GM23248 (cell line): ENCODE measurements at regions not wholly inside any gene's neighbourhood (a gene's known extent, or its start where the extent isn't known, plus 50 kb on each side); places are given as distances from the start of the nearest gene placed in this dataset.

Source experiments
- EZH2 ChIP-seq: fragments of 200-600 bp; sonication (generic); IDR thresholded peaks from 2 replicates; pipeline ENCODE4 v1.6.1; 2018; ENCODE audit warnings: antibody characterized with exemption, mild to moderate bottlenecking; ENCODE audit not compliant: insufficient read depth, poor library complexity, severe bottlenecking
- EZH2phosphoT487 ChIP-seq: fragments of 200-600 bp; sonication (generic); IDR thresholded peaks from 2 replicates; pipeline ENCODE4 v1.6.1; 2018; ENCODE audit warnings: antibody characterized with exemption, moderate library complexity, mild to moderate bottlenecking, low read depth; ENCODE audit not compliant: insufficient read depth

- TF ChIP-seq EZH2: no peak
- no peak for TF ChIP-seq EZH2phosphoT487
These were observed 149.2 kb upstream of the FBXO33 start for GRCh38 chr14:39581474-39581873.
